Endothelial cell of umbilical vein (primary cell): ENCODE measurements at regions not wholly inside any gene's neighbourhood (a gene's known extent, or its start where the extent isn't known, plus 50 kb on each side); places are given as distances from the start of the nearest gene placed in this dataset.

Experiments
- EZH2 ChIP-seq: IDR thresholded peaks from 2 replicates; pipeline ENCODE4 v1.6.1; 2012; ENCODE audit warnings: borderline replicate concordance, low read depth, mild to moderate bottlenecking, moderate library complexity, low read length, inconsistent platforms; ENCODE audit not compliant: severe bottlenecking
- POLR2AphosphoS5 ChIP-seq: IDR thresholded peaks from 2 replicates; pipeline ENCODE4 v1.6.1; 2012; ENCODE audit warnings: low read depth, mild to moderate bottlenecking, control low read depth, low read length, moderate library complexity; ENCODE audit not compliant: insufficient read depth

GRCh38 chr3:150324788-150325187 lies 83.3 kb upstream of the TSC22D2 start:
- TF ChIP-seq EZH2 (no peak), POLR2AphosphoS5 (no peak)
